HCT116 (cell line): ENCODE measurements at regions not wholly inside any gene's neighbourhood (a gene's known extent, or its start where the extent isn't known, plus 50 kb on each side); places are given as distances from the start of the nearest gene placed in this dataset.

Experiments
- JUND ChIP-seq: IDR thresholded peaks from 2 replicates; pipeline ENCODE4 v1.6.1; 2012
- POLR2A ChIP-seq: IDR thresholded peaks from 2 replicates; pipeline ENCODE4 v1.7.0; 2011; ENCODE audit warnings: borderline replicate concordance; ENCODE audit not compliant: insufficient read depth, insufficient read length; ENCODE audit errors: extremely low read depth
- POLR2AphosphoS5 ChIP-seq: IDR thresholded peaks from 2 replicates; pipeline ENCODE4 v1.6.1; 2011; ENCODE audit warnings: mild to moderate bottlenecking, low read depth, low read length, moderate library complexity
- REST ChIP-seq: IDR thresholded peaks from 2 replicates; pipeline ENCODE4 v1.6.1; 2012; ENCODE audit warnings: low read depth
- TF ChIP-seq, protein P1 (sequence below), 3 experiments: fragments of 200-600 bp in 1 of 3; sonication (generic) in 1 of 3; IDR thresholded peaks in 2 of 3; conservative IDR thresholded peaks in 1 of 3; 2 replicates each; pipeline ENCODE4 v1.5.1; 2012 to 2017; ENCODE audit warnings: low read depth in 2 of 3, low read length in 2 of 3, antibody characterized with exemption in 1 of 3, borderline replicate concordance in 1 of 3, control low read depth in 1 of 3, mild to moderate bottlenecking in 1 of 3, mixed read lengths in 1 of 3, mixed run types in 1 of 3, moderate library complexity in 1 of 3; ENCODE audit not compliant: insufficient read depth in 1 of 3
- TF ChIP-seq, protein P2 (sequence below): IDR thresholded peaks from 2 replicates; pipeline ENCODE4 v1.6.1; 2012

DNA sequence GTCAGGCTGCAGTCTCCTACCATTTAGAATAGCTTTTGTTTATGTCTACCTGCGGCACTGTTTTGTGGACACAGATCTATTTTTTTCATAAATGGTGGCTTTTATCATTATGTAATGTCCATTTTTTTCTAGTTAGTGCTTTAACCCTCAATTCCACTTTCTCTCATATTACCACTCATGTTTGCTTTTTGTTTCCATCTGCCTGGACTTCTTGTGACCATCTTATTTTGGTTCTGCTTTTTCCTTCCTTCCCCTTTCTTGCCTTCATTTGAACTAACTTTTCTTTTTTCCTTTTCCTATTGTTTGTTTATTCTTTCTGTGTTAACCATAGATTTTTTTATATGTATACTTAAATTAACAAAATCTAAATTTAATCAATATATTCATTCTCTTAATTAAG, 63.2 kb upstream of the SLC22A11 start:
- TF ChIP-seq, protein P1, sequence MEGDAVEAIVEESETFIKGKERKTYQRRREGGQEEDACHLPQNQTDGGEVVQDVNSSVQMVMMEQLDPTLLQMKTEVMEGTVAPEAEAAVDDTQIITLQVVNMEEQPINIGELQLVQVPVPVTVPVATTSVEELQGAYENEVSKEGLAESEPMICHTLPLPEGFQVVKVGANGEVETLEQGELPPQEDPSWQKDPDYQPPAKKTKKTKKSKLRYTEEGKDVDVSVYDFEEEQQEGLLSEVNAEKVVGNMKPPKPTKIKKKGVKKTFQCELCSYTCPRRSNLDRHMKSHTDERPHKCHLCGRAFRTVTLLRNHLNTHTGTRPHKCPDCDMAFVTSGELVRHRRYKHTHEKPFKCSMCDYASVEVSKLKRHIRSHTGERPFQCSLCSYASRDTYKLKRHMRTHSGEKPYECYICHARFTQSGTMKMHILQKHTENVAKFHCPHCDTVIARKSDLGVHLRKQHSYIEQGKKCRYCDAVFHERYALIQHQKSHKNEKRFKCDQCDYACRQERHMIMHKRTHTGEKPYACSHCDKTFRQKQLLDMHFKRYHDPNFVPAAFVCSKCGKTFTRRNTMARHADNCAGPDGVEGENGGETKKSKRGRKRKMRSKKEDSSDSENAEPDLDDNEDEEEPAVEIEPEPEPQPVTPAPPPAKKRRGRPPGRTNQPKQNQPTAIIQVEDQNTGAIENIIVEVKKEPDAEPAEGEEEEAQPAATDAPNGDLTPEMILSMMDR (IDR thresholded peaks at IDR 0.05 in 2 of 3, conservative IDR thresholded peaks at IDR 0.05 in 1 of 3; ENCODE audit: borderline replicate concordance in 1 of 3, insufficient read depth in 1 of 3, low read depth in 2 of 3, low read length in 2 of 3), result no peak
- TF ChIP-seq, protein P2, sequence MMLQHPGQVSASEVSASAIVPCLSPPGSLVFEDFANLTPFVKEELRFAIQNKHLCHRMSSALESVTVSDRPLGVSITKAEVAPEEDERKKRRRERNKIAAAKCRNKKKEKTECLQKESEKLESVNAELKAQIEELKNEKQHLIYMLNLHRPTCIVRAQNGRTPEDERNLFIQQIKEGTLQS, result no peak
- no peak for TF ChIP-seq JUND
- TF ChIP-seq POLR2A, result no peak
- TF ChIP-seq REST, result no peak
- no peak for TF ChIP-seq POLR2AphosphoS5
